ENCODE measurements at regions not wholly inside any gene's neighbourhood (a gene's known extent, or its start where the extent isn't known, plus 50 kb on each side); places are given as distances from the start of the nearest gene placed in this dataset.

DNA sequence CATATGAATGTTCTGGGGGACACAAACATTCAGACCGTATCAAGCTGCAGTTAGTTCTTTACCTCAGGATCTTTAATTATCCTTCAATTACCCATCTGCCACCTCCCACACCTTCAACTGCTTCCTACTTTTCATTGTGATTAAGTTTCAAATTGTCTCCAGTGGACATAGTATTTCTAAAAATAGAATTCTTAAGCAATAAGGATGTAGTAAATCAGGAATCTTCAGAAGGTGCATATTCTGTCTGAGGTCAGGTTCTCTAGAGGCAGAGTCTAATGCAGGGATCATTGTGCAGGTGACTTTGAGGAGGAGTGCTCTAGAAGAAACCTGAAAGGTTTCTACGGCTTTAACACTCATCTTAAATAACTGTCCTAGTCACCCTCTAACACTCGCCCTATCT, 102.6 kb upstream of the PPP2R5A start:
- no peak for TF ChIP-seq CTCF (IDR thresholded peaks at IDR 0.05)
- no peak for TF ChIP-seq EP300 (IDR thresholded peaks at IDR 0.05)
